H1 (cell line): ENCODE measurements at regions not wholly inside any gene's neighbourhood (a gene's known extent, or its start where the extent isn't known, plus 50 kb on each side); places are given as distances from the start of the nearest gene placed in this dataset.

Experiments
- ASH2L ChIP-seq: fragments of 200-600, 300-600 bp; sonication (generic); IDR thresholded peaks from one replicate; pipeline ENCODE4 v1.7.1; 2017; ENCODE audit warnings: low read length
- CHD7 ChIP-seq: fragments of 300-600 bp; sonication (generic); IDR thresholded peaks from 2 replicates; pipeline ENCODE4 v1.7.1; 2012; ENCODE audit warnings: low read length, moderate library complexity, mild to moderate bottlenecking, inconsistent platforms; ENCODE audit not compliant: insufficient replicate concordance
- EZH2 ChIP-seq: fragments of 200-600 bp; sonication (generic); IDR thresholded peaks from 2 replicates; pipeline ENCODE4 v1.7.1; 2012; ENCODE audit warnings: low read depth, mild to moderate bottlenecking, moderate library complexity, low read length, inconsistent platforms; ENCODE audit not compliant: severe bottlenecking
- KDM5A ChIP-seq: fragments of 200-600 bp; IDR thresholded peaks from 2 replicates; pipeline ENCODE4 v1.7.1; 2012; ENCODE audit warnings: mild to moderate bottlenecking, low read length, inconsistent platforms, mixed read lengths
- MAX ChIP-seq: IDR thresholded peaks from 2 replicates; pipeline ENCODE4 v1.6.1; 2012; ENCODE audit warnings: inconsistent platforms
- SP4 ChIP-seq: IDR thresholded peaks from 2 replicates; pipeline ENCODE4 v1.6.1; 2012; ENCODE audit warnings: low read length, inconsistent platforms
- TBP ChIP-seq: IDR thresholded peaks from 2 replicates; pipeline ENCODE4 v1.6.1; 2011; ENCODE audit warnings: low read depth, low read length, improper control_type of control experiment
- TCF12 ChIP-seq: IDR thresholded peaks from 2 replicates; pipeline ENCODE4 v1.6.1; 2011; ENCODE audit warnings: low read depth, mild to moderate bottlenecking, low read length
- USF2 ChIP-seq: IDR thresholded peaks from 2 replicates; pipeline ENCODE4 v1.6.1; 2011; ENCODE audit warnings: low read length, improper control_type of control experiment

- TF ChIP-seq CHD7 (no peak), EZH2 (peak; percentile 45), MAX (peak; percentile 54; the same call in 1 of the 2 replicates), TCF12 (no peak), USF2 (no peak), TBP (no peak), ASH2L (peak; percentile 64), SP4 (no peak), KDM5A (no peak)
Measured at GRCh38 chr1:241423541-241424479, 66.8 kb upstream of the RGS7 start (continued).
